ENCODE measurements at regions not wholly inside any gene's neighbourhood (a gene's known extent, or its start where the extent isn't known, plus 50 kb on each side); places are given as distances from the start of the nearest gene placed in this dataset.

DNA sequence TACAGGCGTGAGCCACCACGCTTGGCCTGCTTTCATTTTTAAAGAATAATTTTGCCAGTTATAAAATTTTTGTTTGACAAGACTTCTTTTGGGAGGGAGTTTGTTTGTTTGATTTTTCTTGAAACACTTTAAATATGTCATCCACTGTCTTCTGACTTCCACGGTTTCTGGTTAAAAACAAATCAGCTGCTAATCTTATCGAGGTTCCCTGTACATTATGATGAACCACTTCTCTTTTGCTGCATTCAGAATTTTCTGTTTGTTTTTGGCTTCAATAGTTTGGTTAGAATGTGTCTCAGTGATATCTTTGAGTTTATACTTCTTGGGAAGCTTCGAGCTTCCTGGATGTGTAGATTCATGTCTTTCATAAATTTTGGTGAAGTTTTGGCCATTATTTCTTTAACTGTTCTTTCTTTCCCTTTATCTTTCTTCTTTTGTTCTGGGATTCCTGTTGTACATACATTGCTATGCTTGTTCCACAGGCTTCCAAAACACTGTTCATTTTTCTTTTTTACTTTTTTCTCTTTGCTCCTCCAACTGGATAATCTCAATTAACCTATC lies 60.8 kb downstream of the MSX2 start:
- TF ChIP-seq POLR2A (IDR thresholded peaks at IDR 0.05): no peak
- TF ChIP-seq, protein P1, sequence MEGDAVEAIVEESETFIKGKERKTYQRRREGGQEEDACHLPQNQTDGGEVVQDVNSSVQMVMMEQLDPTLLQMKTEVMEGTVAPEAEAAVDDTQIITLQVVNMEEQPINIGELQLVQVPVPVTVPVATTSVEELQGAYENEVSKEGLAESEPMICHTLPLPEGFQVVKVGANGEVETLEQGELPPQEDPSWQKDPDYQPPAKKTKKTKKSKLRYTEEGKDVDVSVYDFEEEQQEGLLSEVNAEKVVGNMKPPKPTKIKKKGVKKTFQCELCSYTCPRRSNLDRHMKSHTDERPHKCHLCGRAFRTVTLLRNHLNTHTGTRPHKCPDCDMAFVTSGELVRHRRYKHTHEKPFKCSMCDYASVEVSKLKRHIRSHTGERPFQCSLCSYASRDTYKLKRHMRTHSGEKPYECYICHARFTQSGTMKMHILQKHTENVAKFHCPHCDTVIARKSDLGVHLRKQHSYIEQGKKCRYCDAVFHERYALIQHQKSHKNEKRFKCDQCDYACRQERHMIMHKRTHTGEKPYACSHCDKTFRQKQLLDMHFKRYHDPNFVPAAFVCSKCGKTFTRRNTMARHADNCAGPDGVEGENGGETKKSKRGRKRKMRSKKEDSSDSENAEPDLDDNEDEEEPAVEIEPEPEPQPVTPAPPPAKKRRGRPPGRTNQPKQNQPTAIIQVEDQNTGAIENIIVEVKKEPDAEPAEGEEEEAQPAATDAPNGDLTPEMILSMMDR (IDR thresholded peaks at IDR 0.05): no peak
- Histone ChIP-seq H3K4me1 (no peaks in the 10 kb centered on the region), H3K4me3 (no peak overlapping the region), H3K27ac (no peak overlapping the region), H3K27me3 (no peaks in the 10 kb centered on the region), H3K36me3 (no peaks in the 10 kb centered on the region), H3K9me3 (no peaks in the 10 kb centered on the region)
- DNase-seq: no peak

Small RNAs in the stretch of these regions (small RNA-seq; reads per million reads assigned to genes)
- 0 reads per million in 2 donors for gene AC008413.1

Measured in Peyer's patch (tissue), 4 donors.